Fibroblast of skin of right quadriceps (primary cell): ENCODE measurements at regions not wholly inside any gene's neighbourhood (a gene's known extent, or its start where the extent isn't known, plus 50 kb on each side); places are given as distances from the start of the nearest gene placed in this dataset.
"Not testable (repeated sequence)": the region's sequence is repeated elsewhere in the genome, so short reads cannot be mapped to it uniquely, and the experiment has no call there.

Experiments
- DNase-seq: peaks from one replicate; pipeline ENCODE4 v3.0.0-alpha.2; 2013

DNA sequence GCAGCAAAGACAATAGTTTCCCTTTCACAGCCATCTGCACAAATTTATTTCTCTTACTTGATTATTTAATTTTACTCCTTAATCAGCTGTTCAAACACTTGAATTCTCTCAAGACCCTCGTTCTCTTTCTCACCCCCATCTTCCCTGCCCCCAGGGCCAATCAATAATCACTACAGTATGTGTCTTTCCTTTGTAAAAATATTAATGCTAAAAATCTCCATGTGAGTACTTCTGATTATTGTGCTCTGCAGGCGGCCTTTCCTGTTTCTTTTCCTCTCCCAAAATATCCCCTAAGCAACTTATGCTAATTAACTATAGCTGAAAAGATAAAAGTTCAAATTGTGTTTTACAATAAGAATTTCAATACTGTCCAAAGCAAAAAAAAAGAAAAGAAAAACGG lies 617.0 kb upstream of the CBLB start:
- DNase-seq: no peak

DNA sequence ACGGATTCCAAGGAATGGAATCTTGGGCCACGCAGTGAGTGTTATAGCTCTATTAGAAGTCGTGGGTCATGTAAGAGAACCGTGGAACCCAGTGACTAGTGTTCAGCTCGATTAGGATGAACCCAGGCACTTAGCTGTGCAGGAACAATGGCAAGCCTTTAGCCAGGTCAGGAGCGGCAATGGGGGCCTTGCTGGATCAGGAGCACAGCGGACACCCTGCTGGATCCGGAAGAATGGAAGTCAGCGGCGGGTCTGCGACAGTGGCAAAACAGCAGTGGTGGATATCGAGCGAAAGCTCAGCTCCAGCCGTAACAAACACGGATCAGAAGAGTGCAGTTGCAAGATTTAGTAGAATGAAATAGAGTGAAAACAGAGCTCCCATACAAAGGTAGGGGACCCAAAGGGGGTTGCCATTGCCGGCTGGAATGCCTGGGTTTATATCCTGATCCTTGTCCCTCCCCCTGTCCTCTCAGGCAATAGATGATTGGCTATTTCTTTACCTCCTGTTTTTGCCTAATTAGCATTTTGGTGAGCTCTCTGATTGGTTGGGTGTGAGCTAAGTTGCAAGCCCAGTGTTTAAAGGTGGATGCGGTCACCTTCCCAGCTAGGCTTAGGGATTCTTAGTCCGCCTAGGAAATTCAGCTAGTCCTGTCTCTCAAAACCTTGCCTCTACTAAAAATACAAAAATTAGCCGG lies 618.3 kb upstream of the CBLB start:
- not testable (repeated sequence) for DNase-seq

DNA sequence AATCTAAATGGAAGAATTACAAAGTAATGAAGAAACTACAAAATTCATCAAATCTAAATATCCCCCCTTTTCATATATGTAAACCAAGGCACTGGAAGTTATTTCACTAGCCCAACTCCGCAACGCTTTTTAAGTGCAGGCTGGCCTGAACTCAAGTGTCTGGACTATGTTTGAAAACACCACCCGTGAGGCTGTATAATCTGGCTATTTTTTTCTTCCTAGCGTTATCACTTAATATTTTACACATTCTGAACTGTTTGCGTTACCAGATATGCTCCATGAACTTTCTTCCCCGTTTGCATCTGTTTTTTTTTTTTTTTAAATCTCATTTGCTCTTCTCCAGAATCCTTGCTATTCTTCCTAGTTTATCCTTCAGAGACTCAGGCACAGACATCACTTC lies 619.5 kb upstream of the CBLB start:
- no peak for DNase-seq

DNA sequence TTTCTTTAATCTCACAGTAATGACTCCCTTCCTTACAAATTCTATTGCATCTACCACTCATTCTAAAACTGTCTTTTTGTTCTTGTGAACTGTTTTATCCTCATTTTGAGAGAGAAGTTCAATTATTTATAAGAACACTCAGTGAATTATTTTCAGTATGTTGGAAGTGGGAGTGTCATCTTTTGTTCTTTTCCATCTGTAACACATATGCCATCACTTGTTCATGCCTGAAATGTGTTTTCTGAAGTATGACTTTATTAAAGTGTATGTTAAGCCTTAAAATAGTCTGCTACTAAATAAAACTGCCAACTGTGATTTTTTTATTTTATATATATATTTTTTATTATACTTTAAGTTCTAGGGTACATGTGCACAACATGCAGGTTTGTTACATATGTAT lies 623.0 kb upstream of the CBLB start:
- DNase-seq: no peak

DNA sequence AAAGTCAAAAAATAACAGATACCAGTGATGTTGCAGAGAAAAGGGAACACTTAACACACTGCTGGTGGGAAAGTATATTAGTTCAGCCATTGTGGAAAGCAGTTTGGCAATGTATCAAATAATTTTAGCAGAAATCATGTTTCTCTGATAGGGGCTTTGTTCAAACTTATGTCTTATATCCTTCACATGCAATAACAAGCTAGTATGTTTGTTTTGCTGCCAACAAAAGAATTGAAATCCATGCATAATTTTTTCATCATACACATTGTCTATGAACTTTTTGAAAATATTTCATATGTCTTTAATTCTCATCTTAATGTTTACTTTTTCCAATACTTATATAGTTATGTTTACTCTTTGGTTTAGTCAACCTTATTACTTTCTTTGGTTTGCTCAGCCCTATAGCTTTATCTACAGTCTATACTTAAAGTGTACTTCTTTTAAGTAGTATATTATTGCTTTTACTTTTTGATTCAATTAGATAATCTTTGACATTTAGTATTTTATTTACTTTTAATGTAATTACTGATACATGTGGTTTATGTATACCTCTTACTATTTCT lies 639.6 kb upstream of the CBLB start:
- DNase-seq: no peak

DNA sequence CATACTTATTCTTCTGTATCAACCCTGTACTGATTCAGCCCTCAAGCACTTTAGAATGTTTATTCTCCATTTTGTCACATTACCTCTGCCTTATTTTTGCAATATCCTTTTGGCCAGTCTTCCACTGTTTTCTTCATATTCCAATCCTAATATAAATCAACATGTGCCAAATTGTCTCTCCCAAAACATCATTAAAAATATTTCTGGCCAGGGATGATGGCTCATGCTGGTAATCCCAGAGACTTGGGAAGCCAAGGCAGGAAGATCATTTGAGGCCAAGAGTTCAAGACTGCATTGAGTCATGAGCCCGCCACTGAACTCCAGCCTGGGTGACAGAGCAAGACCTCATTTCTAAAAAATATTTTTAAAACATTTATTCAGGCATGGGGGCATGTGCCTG lies 641.4 kb upstream of the CBLB start:
- peak; percentile 55 for DNase-seq

DNA sequence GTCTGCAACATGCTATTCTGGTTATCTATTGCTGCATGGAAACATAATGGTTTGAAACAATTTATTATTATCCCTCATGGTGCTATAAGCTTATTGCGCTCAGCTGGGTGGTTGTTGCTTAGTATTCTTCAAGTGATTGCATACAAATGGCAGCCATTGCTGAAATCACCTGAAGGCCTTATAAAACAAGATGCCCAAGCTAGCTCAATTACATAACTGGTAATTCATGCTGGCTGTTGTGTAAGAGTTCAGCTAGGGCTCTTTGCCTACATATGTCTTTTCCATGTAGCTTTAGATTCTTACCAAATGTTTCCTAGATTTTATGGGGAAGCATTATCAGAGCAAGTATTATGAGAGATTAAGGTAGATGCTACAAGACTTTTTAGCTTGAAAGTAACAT lies 644.0 kb upstream of the CBLB start:
- no peak for DNase-seq

DNA sequence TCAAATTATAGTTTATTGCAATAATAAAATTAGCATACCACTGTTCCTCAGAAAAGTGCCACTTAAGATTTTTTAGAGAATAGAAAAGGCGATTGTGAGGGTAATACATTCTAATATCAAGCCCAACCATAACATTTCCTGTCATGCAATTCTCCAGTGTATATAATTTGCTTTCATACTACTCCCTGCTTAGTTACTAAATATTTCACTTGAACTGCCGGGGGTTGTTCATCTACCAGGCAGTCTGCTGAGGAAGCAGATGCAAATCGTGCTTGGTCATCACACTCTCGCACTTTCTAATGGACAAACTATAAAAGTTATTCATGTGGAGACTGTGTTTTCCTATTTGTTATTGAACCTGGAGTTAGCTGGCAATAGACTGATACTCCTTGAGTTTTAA lies 645.6 kb upstream of the CBLB start:
- DNase-seq: peak; percentile 17

DNA sequence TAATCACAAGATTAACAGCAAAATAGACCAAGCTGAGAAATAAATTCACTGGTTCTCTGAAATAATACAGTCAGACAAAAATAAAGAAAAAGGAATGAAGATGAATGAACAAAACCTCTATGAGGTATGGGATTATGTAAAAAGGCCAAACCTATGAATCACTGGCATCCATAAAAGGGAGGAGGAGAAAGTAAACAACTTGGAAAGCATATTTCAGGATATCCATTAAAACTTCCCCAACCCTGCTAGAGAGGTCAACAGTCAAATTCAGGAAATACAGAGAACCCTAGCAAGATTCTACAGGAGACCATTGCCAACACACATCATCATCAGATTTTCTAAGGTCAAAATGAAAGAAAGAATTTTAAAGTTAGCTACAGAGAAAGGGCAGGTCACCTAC lies 649.7 kb upstream of the CBLB start:
- peak; percentile 63 for DNase-seq

DNA sequence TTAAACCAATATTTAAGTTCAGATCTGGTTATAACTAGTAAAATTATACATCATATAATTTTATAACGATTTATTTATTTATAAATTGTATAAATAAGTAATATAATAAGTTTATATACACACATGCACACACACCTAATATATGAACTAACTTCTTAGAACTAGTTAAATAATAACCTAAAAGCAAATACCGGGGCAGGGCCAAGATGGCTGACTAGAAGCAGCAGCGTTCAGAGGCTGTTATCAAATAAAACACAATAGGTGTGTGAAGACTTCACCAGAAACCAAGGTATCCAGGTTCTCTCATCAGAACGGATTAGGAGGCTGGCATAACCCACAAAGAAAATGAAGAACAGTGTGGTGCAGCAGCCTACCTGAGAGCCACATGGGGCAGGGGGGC lies 653.6 kb upstream of the CBLB start:
- no peak for DNase-seq

DNA sequence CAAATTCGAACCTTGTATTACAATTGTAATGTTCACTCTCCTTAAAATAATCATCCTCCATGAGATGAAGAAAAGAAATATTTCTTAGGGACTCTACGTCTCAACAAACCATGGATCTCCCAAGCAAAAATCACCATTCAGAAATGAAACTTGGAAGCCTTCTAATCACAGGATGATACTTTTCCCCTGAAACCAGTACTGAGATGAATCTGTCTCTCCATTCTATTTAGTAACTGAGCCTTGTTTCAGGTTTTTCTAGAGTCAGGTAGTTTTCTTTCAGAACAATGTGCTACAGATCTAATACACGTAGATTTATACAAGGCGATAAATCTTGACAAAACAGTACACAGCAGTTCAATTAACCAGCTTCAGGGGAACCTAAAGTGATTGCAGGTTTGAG lies 660.1 kb upstream of the CBLB start:
- no peak for DNase-seq

DNA sequence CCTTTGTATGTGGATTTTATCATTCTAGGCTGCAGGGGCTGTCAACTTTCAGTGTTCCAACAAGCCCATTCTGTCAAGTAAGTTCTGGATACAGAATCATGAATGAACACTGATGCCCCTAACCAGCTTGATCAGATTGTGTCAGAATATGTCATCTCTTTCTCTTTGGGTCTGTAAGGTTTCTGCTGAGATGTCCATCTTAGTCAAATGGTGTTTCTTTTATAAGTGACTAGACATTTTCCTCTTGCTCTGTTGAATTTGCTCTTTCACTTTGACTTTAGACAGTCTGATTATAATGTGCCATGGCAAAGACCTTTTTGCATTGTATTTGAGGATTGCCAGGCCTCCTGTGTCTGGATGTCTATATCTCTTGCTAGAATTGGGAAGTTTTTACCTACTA lies 660.9 kb upstream of the CBLB start:
- DNase-seq: no peak

DNA sequence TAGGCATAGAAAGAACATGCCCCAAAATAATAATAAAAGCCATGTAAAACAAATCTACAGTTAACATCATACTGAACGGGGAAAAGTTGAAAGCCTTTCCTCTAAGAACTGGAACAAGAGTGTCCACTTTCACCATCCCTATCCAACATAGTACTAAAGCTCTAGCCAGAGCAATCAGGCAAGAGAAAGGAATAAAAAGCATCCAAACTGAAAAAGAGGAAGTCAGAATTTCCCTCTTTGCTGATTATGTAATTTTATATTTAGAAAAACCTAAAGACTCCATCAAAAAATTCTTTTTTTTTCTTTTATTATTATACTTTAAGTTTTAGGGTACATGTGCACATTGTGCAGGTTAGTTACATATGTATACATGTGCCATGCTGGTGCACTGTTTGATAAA lies 661.6 kb upstream of the CBLB start:
- no peak for DNase-seq

DNA sequence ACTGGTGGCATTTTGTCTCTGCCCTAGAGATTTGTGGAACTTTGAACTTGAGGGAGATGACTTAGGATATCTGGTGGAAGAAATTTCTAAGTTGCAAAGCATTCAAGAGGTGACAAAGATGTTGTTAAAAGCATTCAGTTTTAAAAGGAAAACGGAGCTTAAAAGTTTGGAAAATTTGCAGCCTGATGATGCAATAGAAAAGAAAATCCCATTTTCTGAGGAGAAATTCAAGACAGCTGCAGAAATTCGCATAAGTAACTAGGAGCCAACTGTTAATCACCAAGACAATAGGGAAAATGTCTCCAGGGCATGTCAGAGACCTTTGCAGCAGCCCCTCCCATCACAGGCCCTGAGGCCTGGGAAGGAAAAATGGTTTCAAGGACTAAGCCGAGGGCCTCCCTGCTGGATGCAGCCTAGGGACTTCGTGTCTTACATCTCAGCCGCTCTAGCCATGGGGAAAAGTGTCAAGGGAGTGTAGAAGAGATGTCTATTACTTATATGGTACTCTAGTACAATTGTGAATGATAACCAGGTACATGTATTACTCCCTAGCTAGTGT lies 663.0 kb upstream of the CBLB start:
- DNase-seq: not testable (repeated sequence)

DNA sequence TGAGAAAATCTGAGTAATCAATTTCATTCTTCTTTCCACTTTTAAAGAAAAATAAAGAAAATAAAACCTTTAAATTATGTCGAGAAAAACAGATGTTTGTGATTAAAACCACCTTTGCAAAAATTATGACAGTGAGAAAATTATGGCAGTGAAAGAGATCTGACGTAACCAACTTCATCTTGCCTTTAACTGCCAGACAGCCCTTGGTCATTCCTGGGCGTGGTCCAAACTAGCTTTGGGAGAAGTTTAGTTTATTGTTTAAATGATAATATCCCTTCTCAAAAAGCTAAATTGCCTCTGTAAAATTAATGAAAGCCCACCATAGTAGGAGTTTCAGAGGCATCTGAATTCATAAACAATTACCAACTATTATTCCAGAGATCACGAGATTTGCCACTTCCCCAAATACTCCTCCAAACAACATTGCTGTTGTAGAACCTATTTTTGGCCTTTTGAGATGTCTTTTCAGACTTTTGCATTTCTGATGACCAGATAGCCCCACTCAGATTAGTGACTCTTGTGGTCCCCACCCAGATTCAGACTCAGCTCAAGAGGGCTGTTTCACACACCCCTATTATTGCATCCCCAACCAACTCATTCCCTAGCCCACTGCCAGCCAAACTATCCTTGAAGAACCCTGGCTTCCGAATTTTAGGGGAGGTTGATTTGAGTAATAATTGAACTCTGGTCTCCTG lies 664.4 kb upstream of the CBLB start:
- peak; percentile 15 for DNase-seq

DNA sequence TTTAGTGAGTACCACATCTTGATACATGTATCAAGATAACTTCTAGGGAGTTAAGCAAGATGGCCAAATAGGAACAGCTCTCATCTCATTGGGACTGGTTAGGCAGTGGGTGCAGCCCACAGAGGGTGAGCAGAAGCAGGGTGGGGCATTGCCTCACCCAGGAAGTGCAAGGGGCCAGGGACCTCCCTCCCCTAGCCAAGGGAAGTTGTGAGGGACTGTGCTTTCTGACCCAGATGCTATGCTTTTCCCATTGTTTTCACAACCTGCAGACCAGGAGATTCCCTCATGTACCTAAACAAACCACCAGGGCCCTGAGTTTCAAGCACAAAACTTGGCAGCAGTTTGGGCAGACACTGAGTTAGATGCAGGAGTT lies 665.0 kb upstream of the CBLB start:
- no peak for DNase-seq

DNA sequence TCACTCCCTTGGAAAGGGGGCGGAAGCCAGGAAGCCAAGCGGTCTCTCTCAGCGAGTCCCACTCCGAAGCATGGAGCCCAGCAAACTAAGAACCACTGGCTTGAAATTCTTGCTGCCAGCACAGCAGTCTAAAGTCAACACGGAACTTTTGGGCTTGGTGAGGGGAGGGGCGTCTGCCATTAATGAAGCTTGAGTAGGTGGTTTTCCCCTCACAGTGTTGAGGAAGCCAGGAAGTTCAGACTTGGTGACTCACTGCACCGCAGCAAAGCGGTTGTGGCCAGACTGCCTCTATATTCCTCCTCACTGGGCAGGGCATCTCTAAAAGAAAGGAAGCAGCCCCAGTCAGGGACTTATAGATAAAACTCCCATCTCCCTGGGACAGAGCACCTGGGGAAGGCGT lies 665.4 kb upstream of the CBLB start:
- DNase-seq: peak; percentile 48

DNA sequence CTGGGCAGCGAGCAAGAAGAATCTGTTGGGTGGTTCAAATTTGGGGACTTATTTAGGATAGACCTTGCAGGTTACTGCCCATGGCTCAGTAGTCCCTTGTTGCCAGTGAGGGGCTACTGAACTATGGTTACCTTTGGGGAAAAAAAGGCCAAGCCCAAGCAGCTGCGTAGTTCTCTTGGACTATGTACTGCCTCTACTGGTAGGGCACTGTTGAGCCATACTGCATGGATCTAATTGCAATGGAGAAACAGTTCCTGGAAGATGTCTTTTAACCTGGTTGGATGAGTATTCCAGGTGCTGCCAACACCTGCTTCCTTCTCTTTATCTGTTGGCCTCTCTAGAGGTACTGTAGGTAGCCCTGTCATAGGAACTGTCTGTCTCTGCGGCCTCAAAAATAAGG lies 671.9 kb upstream of the CBLB start:
- no peak for DNase-seq

DNA sequence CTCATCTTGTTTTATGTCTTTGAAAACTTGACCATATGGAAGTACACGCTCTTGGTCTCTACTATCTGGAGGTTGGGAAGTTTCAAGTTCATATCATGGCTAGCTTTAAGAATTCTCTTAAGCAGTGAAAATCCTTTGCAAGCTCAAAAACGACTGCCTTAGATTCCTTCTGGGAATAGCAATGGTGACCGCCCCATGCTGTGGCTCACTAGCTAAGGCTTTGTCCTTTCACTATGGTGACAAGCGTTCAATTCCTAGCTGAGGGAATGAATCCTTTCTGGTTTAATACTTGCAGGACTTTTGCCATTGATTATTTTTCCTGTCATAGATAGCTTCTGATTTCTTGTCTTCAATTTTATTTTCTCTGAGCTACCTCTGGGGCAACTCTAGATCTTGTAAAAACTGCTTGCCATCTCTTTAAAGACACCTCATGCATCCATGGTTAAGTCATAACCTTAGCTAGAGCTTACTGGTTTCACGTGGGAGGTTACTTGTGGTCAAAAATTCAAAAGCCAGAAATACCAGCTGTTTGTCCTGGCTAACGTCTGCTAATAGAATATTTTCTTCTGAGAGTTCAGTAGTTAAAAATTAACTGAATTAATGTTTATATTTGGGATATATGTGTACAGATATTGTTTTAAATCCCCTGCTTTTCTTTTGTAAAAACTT lies 673.4 kb upstream of the CBLB start:
- no peak for DNase-seq

DNA sequence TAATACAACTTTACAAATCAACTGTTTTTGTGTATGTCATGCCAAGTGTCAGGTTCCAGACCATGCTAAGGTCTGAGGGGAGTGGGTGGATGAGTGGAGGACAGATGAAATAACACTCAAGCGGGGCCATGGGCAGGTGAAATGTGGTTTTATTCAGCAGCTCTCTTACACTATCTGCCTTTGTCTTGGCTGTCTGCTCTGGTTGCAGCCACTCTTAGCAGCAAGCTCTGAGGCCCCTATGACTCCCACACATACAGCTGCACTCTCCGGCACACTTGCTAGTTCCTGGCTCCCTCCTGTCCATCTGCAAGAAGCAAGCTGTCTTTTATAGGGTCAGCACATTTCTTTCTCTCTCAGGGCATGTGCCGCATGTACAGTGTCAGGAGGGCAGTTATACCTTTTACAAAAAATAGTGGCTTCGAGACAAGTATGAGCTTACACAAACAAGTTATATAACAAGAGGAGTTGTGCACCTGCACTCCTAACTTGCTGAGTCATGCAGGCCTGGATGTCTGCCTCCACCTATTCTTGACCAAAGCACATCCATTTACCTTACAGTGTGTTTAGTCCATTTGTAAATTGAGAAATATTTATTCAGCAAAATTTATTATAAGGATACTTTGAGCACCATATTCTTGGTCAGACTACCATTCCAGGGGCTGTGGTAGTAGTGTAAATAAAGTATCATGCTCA lies 683.7 kb upstream of the CBLB start:
- no peak for DNase-seq

DNA sequence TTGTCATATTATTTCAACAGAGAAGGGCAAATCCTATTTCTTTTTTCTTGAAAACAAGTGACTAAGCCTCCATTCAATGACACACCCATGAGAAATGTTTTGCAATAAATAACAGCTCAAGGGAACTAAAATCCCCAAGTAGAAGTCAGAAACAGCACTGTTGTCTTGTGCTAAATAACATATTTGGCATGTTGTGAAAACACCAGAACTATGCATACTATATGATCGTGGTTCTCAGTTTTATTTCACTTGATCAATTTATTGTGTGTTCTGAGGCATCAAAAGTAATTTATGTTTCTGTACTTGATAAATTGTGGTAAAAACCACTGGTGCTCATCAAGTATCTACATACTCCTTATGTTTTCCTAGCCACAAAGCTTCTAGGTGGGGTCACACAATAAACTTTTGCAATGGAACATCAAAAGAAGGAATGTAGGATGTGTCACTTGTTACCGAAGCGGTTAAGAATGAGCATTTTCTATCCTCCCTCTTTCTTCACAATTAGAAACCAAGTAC lies 691.7 kb upstream of the CBLB start:
- DNase-seq: peak; percentile 84

DNA sequence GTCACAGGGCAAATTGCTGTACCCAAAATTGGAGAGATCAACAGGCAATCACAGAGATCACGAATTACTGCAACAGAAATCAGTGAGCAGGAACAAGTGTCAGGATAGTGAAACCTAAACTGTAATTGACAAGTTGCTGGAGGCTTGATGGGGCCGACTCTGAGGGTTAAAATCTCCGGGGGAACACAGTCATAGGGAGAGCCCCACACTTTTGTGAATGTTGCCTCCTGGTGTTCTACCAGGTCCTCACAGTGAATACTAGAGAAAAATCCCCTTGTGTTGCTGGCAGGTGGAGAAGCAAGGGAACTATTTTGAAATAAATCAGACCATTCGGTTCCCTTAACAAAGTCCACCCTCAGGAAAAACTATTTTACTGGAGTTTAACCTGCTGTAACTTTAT lies 697.5 kb upstream of the CBLB start:
- DNase-seq: no peak

DNA sequence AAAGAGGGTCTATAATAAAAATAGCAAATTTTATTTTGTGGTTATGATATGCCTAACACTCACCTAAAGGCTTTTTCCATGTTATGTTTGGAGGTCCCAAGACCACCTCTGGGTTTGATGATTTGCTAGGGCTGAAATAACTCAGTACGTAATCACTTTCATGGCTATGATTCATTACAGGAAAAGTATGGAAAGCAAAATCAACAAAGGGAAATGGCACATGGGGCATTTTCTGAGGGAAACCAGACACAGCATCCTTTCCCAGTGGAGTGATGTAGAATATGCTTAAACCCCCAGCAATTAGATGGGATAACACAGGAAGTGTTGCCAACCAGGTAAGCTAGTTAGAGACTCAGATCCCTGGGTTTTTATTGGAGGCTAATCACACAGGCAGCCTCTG lies 701.6 kb upstream of the CBLB start:
- peak; percentile 4 for DNase-seq
